ENCODE measurements at regions not wholly inside any gene's neighbourhood (a gene's known extent, or its start where the extent isn't known, plus 50 kb on each side); places are given as distances from the start of the nearest gene placed in this dataset.

- no peak for DNase-seq
Measured at GRCh38 chr12:92614001-92614400, 88.8 kb upstream of the PLEKHG7 start.

GRCh38 chr12:92612611-92613010, 90.2 kb upstream of the PLEKHG7 start:
- no peak for DNase-seq

GRCh38 chr12:92608151-92609091, 94.4 kb upstream of the PLEKHG7 start:
- DNase-seq = no peak

GRCh38 chr12:92606956-92607355, 95.8 kb upstream of the PLEKHG7 start:
- DNase-seq = no peak

- DNase-seq = no peak
Measured at GRCh38 chr12:92605621-92606170, 97.1 kb upstream of the PLEKHG7 start.

GRCh38 chr12:92604786-92605185, 98.0 kb upstream of the PLEKHG7 start:
- no peak for DNase-seq

GRCh38 chr12:92603741-92604432, 98.9 kb upstream of the PLEKHG7 start:
- no peak for DNase-seq

GRCh38 chr12:92602930-92603623, 99.7 kb upstream of the PLEKHG7 start:
- DNase-seq = no peak

GRCh38 chr12:92602476-92602875, 100.3 kb upstream of the PLEKHG7 start:
- no peak for DNase-seq

GRCh38 chr12:92601680-92602079, 101.1 kb upstream of the PLEKHG7 start:
- no peak for DNase-seq

GRCh38 chr12:92601176-92601575, 101.6 kb upstream of the PLEKHG7 start:
- DNase-seq = no peak

GRCh38 chr12:92600052-92600451, 102.7 kb upstream of the PLEKHG7 start:
- no peak for DNase-seq

- DNase-seq = no peak
Measured at GRCh38 chr12:92597997-92598396, 104.8 kb upstream of the PLEKHG7 start.

- no peak for DNase-seq
Measured at GRCh38 chr12:92597118-92597517, 105.7 kb upstream of the PLEKHG7 start.

- no peak for DNase-seq
Measured at GRCh38 chr12:92596383-92596782, 106.4 kb upstream of the PLEKHG7 start.

- no peak for DNase-seq
Measured at GRCh38 chr12:92595663-92596062, 107.1 kb upstream of the PLEKHG7 start.

- peak; percentile 91 for DNase-seq
Measured at GRCh38 chr12:92593734-92594402, 108.9 kb upstream of the PLEKHG7 start.

- DNase-seq = no peak
Measured at GRCh38 chr12:92585115-92585727, 117.6 kb upstream of the PLEKHG7 start.

- DNase-seq = no peak
Measured at GRCh38 chr12:92583910-92584309, 118.9 kb upstream of the PLEKHG7 start.

- DNase-seq = no peak
Measured at GRCh38 chr12:92582893-92583292, 119.9 kb upstream of the PLEKHG7 start.

- DNase-seq = no peak
Measured at GRCh38 chr12:92582475-92582874, 120.3 kb upstream of the PLEKHG7 start.

GRCh38 chr12:92581604-92582003, 121.2 kb upstream of the PLEKHG7 start:
- no peak for DNase-seq
